ENCODE measurements at regions not wholly inside any gene's neighbourhood (a gene's known extent, or its start where the extent isn't known, plus 50 kb on each side); places are given as distances from the start of the nearest gene placed in this dataset.

DNA sequence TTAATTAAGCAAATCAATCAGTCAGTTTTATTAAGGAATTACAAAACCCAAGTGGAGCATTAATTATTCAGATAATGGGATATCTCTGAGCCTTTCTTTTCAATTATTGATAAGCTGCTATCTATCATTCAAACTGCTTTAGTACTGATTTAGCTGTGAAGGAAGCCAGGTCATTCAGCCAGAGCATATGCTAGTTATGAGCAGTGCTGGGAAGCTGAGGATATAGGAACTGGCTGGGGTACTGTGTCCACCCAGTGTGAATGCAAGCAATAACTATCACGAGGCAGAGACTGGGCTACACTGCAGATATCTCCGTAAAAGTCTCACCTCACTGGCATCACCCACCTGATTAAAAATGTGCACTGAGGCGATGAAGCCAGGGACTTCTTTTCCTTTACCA lies 496.7 kb upstream of the PIK3C3 start:
- no peak for DNase-seq (ENCODE audit: low read depth)

DNA sequence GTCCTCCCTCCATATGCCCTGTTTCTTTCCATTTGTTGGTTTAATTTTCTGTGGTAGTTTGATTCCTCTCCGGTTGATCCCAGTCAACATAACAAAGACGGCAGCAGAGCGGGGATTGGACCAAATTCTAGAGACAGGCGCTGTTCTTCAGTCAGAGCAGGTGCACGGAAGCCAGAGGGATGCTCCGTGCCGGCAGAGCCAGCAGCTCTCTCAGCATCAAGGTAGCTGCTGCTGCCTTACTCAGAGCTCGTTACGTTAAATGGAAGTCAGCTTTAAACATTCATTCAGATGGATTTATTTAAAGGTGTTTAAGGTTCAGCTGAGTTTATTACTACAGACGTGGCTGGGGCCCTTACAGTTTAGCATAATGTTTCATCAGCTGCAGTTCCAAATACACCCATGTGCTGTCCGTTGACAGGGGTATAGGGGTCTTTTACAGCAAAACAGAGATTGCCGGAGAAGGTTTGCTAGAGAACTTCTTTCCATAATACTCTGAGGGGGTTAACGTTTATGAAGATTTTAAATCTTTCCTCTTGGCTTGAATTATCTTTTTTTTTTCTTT lies 497.2 kb upstream of the PIK3C3 start:
- no peak for DNase-seq (ENCODE audit: low read depth)

DNA sequence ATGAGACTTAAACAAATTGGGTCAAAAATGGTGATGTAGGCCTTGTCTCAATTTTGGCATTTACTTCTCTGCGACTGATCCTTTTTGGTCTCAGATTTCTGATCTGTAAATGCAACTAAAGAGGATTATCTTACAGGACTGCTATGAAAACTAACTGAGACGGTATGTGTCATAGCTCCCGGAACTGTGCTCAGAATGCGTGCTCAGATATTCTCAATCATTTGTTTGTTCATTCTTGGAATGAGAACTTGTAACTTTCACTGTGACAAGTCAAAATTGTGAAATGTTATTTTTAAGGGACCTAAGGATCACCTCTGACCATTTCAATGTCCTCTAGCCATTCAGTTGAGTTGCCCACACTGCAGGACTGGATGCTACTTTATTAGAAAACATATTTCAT lies 498.2 kb upstream of the PIK3C3 start:
- DNase-seq (ENCODE audit: low read depth): no peak

DNA sequence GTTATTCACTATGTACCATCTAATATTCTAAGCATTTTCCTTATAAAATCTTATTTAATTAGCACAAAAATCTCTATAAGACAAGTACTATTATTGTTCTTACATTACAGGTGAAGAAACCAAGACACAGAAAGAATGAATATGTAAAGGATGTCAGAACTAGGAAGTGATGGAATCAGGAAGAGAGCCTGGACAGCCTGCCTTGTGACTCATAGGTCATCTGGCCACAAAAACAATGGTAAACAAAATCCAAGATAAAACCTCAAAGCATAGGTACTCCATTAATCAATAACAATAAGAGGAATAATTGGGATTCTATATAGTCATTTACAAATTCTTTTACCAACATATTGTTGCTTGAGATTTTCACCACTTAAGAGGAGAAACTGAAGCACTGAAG lies 505.4 kb upstream of the PIK3C3 start:
- no peak for DNase-seq (ENCODE audit: low read depth)

DNA sequence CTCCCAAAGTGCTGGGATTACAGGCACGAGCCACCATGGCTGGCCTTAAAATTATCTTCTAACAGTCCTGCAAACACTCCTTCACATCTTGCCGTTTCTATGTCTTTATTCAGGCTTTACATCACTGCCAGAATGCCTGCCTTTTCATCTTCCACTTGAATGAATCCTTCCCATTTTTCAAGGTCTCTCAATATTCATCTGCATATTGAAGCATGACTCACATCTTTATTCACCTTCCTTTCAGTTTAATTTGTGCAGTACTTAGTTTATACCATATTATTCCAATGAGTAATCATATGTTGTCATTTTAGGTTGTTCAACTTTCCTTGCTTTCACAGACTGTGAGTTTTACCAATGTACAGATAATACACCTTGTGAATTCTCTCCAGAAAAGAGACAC lies 510.1 kb upstream of the PIK3C3 start:
- DNase-seq (ENCODE audit: low read depth): no peak

DNA sequence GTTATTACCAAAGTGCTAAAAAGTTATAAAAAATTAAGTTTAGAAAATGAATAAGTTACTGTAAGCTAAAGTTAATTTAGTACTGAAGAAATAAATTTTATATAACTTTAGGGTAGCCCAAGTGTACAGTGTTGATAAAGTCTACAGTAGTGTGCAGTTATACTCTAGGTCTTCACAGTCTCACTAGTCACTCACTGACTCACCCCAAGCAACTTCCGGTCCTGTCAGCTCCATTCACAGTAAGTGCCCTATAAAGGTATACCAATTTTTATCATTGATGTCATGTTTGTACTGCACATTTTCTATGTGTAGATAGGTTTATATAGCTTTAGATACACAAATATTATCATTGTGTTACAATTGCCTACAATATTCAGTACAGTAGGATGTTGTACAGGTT lies 518.3 kb upstream of the PIK3C3 start:
- no peak for DNase-seq (ENCODE audit: low read depth)

DNA sequence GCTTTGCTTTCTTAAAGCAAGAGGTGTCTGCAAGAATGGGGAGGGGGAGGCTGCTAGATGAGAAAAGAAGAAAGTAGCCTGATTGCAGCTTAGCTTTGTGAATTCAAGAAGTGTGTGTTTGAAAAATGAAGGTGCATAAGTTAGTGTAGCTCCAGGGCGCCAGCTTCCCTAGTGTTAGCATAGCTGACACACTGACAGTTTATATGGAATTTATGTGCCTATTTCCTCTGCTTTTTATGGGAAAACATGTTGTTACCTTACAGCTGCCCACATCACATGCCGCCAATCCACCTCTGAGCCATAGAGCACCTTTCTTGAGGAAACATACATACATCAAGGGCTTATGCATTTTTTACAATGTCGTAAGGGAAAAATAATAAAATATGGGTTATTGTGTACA lies 536.4 kb upstream of the PIK3C3 start:
- no peak for DNase-seq (ENCODE audit: low read depth)

DNA sequence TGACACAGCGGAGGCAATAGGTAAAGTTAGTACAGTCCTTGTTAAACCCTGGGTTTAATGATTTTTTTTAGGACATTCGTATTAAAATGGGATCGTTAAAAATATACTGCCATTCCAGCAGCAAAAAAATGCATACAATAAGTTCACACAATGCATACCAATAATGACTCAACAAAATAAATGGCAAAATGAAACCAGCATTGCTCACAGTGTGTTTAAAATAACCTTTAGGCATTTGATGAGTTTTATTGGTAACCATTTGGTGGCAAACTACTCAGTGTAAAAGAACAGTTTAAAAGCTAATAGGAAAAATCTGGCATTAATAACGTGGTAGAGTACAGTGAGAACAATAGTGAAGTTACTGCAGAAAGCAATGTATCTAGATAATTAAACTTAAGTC lies 539.0 kb upstream of the PIK3C3 start:
- DNase-seq (ENCODE audit: low read depth): no peak

DNA sequence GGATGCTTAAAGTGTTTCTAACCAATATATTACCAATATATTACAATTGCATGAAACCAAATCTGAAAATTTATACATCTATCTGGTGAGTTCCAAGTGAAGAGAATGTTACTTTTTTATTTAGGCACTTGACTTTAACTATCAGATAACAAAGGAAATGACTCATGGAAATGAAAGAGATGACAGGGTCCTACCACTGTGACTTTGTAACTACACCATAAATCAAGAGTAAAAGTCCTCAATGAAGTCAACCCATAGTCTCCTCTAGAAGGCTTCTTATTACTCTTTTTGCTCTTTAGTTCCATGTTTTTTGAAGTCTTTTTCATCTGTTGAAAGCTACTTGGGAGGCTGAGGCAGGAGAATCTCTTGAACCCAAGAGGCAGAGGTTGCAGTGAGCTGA lies 545.0 kb upstream of the PIK3C3 start:
- no peak for DNase-seq (ENCODE audit: low read depth)

DNA sequence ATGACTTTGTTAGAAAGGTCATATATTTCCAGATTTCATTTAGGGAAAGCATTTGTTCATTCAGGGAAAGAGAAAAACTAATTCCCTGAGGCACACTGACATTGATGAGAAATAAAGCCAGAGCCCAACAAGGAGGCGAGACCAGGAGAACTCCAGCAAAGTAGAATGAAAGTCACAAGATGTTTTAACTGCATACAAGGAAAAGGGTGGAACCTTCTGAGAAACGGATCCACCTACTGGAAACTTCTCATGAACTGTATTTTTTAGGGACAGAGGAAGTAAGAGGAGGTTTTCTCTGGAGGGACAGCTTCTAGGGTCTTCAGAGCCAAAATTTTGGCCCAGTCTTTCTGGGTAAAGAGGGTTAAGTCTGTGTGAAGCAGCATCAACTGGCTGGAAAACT lies 548.2 kb upstream of the PIK3C3 start:
- DNase-seq (ENCODE audit: low read depth): no peak

DNA sequence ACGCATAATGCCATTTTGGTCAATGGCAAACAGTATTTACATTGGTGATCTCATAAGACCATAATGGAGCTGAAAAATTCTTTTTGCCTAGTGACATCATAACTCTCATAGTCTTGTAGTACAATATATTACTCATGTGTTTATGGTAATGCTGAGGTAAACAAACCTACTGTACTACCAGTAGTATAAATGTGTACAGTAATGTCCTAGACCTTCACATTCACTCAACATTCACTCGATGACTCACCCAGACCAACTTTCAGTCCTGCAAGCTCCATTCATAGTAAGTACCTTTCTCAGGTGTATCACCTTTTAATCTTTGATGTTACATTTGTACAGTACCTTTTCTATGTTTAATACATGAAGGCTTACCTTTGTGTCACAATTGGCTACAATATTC lies 558.2 kb upstream of the PIK3C3 start:
- no peak for DNase-seq (ENCODE audit: low read depth)

DNA sequence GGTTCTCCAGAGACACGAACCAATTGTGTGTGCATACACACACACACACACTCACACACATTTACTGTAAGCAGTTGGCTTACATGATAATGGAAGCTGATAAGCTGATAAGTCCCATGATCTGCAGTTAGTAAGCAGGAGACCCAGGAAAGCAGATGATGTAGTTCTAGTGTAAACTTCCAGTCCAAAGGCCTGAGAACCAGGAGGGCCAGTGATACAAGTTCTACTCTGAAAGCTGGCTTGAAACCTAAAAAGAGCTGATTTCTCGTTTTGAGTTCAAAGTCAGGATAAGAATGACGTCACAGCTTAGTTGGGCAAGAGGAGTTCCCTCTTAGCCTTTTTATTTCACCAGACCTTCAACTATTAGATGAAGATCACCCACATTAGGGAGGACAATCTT lies 558.8 kb upstream of the PIK3C3 start:
- no peak for DNase-seq (ENCODE audit: low read depth)

DNA sequence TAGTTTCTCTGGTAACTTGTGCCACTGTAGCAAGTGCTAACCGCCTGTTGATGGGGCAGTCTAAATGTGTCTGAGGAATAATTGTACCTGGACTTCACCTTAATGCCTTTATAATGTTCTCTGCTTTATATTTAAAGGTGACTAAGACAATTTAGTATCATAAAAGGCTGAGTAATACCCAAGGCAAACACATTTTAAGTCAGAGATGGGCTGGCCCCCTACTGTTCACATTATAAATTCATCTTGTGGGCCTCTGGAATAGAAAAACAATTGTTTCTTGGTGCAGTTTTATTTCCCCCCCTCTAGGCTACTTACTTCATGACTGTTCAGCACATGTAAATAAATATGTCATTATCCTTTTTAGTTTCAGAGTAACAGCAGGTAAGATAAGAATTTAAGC lies 559.3 kb upstream of the PIK3C3 start:
- DNase-seq (ENCODE audit: low read depth): no peak

DNA sequence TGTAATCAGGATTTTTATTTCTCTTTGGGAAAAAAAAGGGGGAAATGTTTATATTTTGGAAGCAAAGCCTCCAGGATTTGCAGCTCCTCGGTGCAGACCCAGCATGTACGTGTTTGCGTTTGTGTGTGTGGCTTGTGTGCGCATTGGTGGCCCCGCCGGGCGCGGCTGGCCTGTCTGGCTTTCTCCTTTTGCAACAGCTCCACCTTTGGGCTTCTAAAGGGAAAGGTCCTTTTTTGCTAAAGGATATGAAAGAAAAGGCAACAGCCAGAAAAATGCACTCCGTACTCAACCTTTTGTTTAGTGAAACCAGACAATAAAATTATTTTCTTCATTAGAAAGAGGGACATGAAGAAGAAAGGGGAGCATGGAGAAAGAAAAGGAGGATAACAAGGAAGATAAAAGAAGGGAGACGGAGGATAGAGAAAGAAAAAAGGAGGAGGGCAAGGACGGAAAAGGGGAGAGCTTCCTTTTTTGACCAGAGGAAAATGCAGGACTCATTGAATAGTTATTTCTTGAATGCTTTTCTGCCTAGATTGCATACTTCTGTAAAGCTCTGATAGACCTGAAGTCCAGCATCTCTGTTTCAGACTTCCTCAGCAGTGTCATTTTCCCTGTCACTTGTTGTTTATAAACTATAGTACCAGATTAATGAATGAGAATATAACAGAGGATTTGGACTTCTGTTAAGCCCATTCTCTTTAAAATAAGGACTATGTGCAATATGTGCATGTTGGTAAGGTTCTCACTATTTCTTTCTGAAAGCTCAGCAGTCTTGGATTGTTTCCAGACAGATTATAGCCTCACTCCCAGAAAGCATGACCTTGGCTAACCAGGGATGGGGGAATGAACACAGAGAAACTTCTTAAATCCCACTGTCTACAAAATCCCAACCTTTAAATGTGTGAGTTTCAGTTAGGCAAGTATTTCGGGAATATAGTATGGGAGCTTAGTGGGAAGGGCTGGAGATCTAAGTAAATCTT lies 563.1 kb upstream of the PIK3C3 start:
- DNase-seq (ENCODE audit: low read depth): peak; percentile 23

DNA sequence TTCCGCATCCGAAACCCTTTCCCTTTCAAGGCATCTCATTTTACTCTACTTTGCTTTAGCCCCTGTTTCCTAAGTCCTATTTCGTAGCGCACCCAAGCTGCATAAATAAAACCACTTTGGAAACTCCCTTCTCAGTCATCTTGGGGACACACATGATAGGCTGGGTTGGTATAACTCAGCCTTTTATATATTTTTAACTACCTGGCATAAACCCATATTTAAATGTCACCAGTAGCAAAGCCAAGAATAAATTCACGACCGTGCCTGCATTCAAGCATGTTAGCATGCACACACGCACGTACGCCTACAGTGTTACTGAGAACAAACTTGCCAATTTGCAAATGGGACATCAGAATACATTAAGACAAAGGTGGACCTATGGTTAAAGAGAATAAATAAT lies 564.7 kb upstream of the PIK3C3 start:
- DNase-seq (ENCODE audit: low read depth): no peak

DNA sequence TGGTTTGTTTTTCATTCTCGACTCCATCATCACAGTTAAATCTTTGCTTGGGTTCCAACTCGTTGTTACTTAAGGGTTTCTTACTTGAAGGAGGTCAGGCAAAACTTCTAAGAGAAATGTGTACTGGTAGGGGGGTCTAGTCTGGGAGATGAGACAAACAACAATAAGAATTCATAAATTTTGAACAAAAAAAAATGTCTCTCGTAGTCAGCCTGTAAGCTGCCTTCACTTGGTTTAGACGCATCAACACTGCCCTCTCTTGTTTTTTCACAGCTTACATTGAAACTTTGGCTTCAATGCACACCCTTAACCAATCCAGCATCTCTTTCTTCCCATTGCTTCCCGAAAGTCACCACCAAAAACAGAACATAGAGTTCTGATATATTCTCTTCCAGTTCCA lies 576.4 kb upstream of the PIK3C3 start:
- DNase-seq (ENCODE audit: low read depth): peak; percentile 23

DNA sequence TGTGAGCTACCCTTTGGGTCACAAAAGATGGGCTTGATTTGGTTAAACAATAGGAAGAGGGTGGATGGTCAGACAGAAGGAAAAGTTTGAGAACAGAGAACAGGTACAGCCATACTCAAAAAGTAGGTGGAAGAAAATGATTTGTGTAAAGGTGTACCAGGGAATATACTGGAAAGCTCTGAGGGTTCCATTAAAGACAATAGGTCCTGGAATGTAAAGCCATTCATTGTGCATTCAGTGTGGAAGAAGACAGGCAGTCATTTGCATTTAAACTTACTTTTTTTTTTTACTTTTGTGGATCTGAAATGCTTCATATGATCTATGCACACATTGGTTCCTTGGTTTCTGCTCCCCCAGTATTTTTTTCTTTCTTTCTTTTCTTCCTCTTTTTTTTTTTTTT lies 581.4 kb upstream of the PIK3C3 start:
- DNase-seq (ENCODE audit: low read depth): no peak

DNA sequence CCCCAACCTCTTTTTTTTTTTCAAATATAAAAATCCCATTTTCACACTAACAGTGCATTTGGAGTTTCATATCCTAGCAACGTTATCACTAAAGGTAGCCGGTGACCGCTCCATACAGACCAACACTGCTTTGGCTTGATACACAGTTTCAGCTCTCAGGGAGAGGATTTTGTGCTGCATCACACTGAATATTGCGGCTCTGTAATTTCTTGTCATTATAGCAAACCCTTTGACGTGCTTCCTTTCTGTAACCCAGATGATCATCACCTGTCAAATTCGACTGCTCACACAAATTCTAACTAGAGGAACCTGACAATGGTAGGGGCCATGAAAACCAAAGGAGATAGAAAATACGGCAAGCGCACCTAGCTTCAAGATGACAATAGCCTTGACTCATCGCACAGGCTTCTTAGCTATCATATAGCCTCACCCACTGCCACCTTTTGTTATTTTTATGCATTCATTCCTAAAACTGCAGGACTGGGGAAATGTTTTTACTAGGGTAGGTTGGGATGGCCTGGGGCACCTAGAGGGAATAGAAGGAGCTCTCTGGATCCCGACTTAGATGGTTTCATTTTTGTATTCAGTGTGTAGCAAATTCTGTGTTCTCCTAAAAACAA lies 582.9 kb upstream of the PIK3C3 start:
- DNase-seq (ENCODE audit: low read depth): no peak

DNA sequence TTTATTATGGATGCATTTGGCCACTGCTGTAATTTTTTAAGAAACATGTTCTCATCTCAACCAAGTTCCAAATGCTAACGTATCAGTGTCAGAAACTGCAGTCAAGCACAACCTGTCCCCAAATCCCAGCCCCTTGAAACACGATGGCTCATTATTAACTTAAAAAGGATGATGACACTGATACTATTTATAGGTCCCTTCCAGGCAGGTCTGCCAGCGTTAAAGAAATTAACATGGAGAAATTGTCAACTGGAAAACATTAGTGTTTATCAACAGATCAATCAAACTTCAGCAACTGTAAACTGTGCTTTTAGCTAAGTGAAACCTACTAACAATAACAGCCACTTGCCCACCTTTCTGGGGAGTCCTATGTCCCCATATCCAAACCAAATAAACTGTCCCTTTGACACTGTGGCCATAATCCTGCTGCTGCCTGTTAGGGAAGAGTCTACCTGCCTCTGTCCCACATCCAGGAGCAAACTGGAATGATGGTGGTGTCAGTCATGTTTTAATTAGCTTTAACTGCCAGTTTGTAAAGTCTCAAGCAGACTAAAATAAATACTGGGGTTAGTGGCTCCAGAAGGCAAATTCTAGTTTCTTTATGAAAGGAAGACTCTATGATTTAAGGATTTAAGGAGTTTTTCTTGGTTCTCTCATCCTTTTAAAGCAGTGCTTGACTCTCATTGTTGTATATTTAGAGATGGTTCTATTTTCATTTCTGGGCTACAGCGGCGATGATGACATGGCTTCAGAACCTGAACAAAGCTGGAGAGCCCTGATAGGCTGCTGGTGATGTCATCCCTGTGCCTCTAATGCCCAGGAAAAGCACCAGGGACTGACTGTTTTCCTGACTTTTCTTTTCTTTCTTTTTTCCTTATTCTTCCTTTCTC lies 583.6 kb upstream of the PIK3C3 start:
- DNase-seq (ENCODE audit: low read depth): no peak

DNA sequence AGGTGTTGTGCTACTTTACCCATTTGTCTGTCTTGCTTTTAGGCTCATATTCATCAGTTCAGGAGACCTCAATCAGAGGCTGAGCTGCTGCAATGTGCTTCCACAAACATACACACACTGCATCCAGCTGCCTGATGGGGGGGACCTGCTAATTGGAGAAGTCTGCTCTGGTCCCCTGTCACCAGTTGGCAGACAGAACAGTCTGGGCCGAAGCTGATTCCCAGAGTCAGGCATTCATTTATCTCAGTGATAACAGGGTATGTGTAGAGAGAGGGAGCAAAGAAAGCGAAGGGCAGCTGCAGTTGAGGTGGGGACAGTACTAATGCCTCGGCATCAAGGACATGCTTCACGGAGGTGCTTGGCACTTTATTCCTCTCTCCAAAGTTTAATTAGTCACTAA lies 584.3 kb upstream of the PIK3C3 start:
- DNase-seq (ENCODE audit: low read depth): no peak

DNA sequence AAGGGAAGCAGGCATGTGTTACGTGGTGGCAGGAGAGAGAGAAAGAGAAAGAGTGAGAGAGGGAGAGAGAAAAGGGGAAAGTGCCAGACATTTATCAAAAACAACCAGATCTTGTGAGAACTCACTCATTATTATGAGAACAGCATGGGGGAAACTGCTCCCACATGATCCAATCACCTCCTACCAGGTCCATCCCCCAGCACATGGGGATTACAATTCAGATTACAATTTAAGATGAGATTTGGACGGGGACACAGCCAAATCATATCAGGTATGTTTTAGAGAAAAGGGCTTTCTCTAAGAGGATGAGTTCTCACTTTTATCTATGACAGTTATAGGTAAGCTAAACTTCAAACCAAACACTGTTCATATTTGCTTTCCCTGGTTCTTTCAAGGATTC lies 597.3 kb upstream of the PIK3C3 start:
- no peak for DNase-seq (ENCODE audit: low read depth)

DNA sequence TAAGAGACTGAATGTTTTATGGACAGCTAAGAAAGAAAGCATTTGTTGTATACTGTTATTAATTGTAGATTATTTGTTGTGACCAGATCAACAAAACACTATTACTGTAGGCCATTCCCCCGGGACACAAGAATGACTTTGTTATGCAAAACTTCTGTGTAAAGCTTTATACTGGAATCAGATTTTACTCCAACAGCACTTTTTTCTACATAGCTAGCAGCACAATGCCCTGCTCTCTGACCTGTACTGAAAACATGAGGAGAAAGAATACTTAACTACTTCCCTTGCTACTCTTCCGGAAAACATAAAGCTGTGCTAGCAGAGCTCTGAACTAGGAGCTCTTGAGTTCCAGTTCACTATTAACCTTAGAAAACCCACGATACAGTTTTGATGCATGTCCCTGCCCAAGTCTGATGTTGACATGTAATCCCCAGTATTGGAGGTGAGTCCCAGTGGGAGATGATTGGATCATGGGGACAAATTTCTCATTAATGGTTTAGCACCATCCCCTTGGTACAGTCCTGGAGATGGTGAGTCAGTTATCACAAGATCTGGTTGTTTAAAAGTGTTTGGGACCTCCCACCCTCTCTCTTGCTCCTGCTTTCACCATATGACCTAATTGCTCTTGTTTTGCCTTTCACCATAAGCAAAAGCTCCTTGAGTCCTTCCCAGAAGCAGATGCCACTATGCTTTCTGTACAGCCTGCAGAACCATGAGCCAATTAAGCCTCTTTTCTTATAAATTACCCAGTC lies 601.1 kb upstream of the PIK3C3 start:
- DNase-seq (ENCODE audit: low read depth): no peak
